ENCODE measurements at regions not wholly inside any gene's neighbourhood (a gene's known extent, or its start where the extent isn't known, plus 50 kb on each side); places are given as distances from the start of the nearest gene placed in this dataset.

DNA sequence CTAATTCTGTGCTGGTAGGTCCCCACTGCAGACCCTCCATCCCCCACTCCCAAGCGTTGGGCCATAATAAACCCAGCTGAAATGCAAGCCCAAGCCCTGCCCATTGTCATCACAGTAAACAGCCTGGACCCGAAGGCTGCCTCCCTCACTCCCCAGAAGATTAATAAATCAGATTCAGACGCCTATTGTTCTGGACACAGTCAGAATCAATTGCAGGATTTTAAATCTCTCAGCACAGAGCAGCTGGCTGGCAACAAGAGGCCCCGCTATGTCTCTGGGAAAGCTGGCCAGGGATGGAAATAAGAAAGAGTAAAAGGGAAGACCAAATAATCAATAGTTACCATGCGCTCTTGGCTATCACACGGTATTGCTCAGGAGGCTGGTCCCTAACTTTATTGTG is 93.9 kb downstream of the C17orf67 start:
- TF ChIP-seq YY1 (IDR thresholded peaks at IDR 0.05; ENCODE audit: insufficient read depth, insufficient read length) (no peak), SUZ12 (IDR thresholded peaks at IDR 0.05; ENCODE audit: extremely low read depth, insufficient read depth, insufficient read length) (no peak), ZNF274 (IDR thresholded peaks at IDR 0.05; ENCODE audit: low read depth, low read length) (no peak)

Measured in NT2/D1 (cell line).